H9 (cell line): ENCODE measurements at regions not wholly inside any gene's neighbourhood (a gene's known extent, or its start where the extent isn't known, plus 50 kb on each side); places are given as distances from the start of the nearest gene placed in this dataset.

Experiments
- DNase-seq: peaks from one replicate; pipeline ENCODE4 v3.0.0-alpha.2; 2017
- H2AFZ ChIP-seq: one replicate; pipeline ENCODE4 v1.6.1; 2013; ENCODE audit warnings: mild to moderate bottlenecking, low read length, control low read depth, moderate library complexity
- H2AK5ac ChIP-seq: 2 replicates; pipeline ENCODE4 v1.6.1; 2013; ENCODE audit warnings: low read length, control low read depth, mixed read lengths; ENCODE audit not compliant: insufficient read length
- H2BK120ac ChIP-seq: one replicate; pipeline ENCODE4 v1.6.1; 2013; ENCODE audit warnings: low read depth, mild to moderate bottlenecking, low read length, control low read depth, inconsistent platforms; ENCODE audit not compliant: poor library complexity, severe bottlenecking
- H2BK12ac ChIP-seq: 2 replicates; pipeline ENCODE4 v1.6.1; 2013; ENCODE audit warnings: low read length, control low read depth, mixed read lengths, low read depth; ENCODE audit not compliant: insufficient read length
- H2BK15ac ChIP-seq: 2 replicates; pipeline ENCODE4 v1.6.1; 2013; ENCODE audit warnings: low read depth, low read length, control low read depth
- H2BK20ac ChIP-seq: one replicate; pipeline ENCODE4 v1.6.1; 2013; ENCODE audit warnings: low read depth, mild to moderate bottlenecking, low read length, control low read depth, inconsistent platforms; ENCODE audit not compliant: poor library complexity, severe bottlenecking
- H2BK5ac ChIP-seq: 2 replicates; pipeline ENCODE4 v1.6.1; 2013; ENCODE audit warnings: low read length, control low read depth, mixed read lengths; ENCODE audit not compliant: insufficient read length
- H3K14ac ChIP-seq: 2 replicates; pipeline ENCODE4 v1.6.1; 2013; ENCODE audit warnings: low read length, control low read depth; ENCODE audit not compliant: insufficient read depth
- H3K18ac ChIP-seq: 2 replicates; pipeline ENCODE4 v1.6.1; 2013; ENCODE audit warnings: low read depth, mild to moderate bottlenecking, mixed read lengths, low read length, control low read depth; ENCODE audit not compliant: insufficient read length
- H3K23ac ChIP-seq: 2 replicates; pipeline ENCODE4 v1.6.1; 2013; ENCODE audit warnings: low read length, control low read depth, mixed read lengths, low read depth; ENCODE audit not compliant: insufficient read length
- H3K23me2 ChIP-seq: 2 replicates; pipeline ENCODE4 v1.6.1; 2013; ENCODE audit warnings: low read depth, mild to moderate bottlenecking, mixed read lengths, low read length, control low read depth; ENCODE audit not compliant: insufficient read length, poor library complexity, severe bottlenecking
- H3K27ac ChIP-seq: 2 replicates; pipeline ENCODE4 v1.5.1; 2013; ENCODE audit warnings: low read length, control low read depth, mixed read lengths, low read depth; ENCODE audit not compliant: insufficient read length
- H3K27me3 ChIP-seq: 2 replicates; pipeline ENCODE4 v1.6.1; 2013; ENCODE audit warnings: low read length, control low read depth, inconsistent platforms; ENCODE audit not compliant: insufficient read depth
- H3K4ac ChIP-seq: 2 replicates; pipeline ENCODE4 v1.6.1; 2013; ENCODE audit warnings: low read depth, mild to moderate bottlenecking, control low read depth, inconsistent platforms, low read length, moderate library complexity
- H3K4me1 ChIP-seq: 2 replicates; pipeline ENCODE4 v1.6.1; 2013; ENCODE audit warnings: low read length, control low read depth, inconsistent platforms; ENCODE audit not compliant: insufficient read depth
- H3K4me2 ChIP-seq: 2 replicates; pipeline ENCODE4 v1.6.1; 2013; ENCODE audit warnings: low read length, control low read depth, mixed read lengths; ENCODE audit not compliant: insufficient read length, insufficient read depth
- H3K56ac ChIP-seq: 2 replicates; pipeline ENCODE4 v1.6.1; 2013; ENCODE audit warnings: low read depth, mild to moderate bottlenecking, mixed read lengths, low read length, control low read depth; ENCODE audit not compliant: insufficient read length
- H3K79me1 ChIP-seq: 2 replicates; pipeline ENCODE4 v1.6.1; 2013; ENCODE audit warnings: low read depth, mild to moderate bottlenecking, moderate library complexity, low read length, control low read depth, inconsistent platforms; ENCODE audit not compliant: insufficient read depth, poor library complexity, severe bottlenecking
- H3K79me2 ChIP-seq: 2 replicates; pipeline ENCODE4 v1.6.1; 2013; ENCODE audit warnings: low read length, control low read depth, inconsistent platforms; ENCODE audit not compliant: insufficient read depth
- H3K9ac ChIP-seq: 2 replicates; pipeline ENCODE4 v1.6.1; 2013; ENCODE audit warnings: low read length, control low read depth, mixed read lengths; ENCODE audit not compliant: insufficient read length; ENCODE audit errors: extremely low read depth
- H3K9me3 ChIP-seq: one replicate; pipeline ENCODE4 v1.6.1; 2013; ENCODE audit warnings: low read depth, low read length, inconsistent platforms; ENCODE audit not compliant: control insufficient read depth
- H3T11ph ChIP-seq: one replicate; pipeline ENCODE4 v1.6.1; 2013; ENCODE audit warnings: mild to moderate bottlenecking, low read length, control low read depth, inconsistent platforms
- H4K20me1 ChIP-seq: one replicate; pipeline ENCODE4 v1.6.1; 2013; ENCODE audit not compliant: control insufficient read depth, insufficient read length, insufficient read depth
- H4K5ac ChIP-seq: 2 replicates; pipeline ENCODE4 v1.6.1; 2013; ENCODE audit warnings: low read depth, mild to moderate bottlenecking, mixed read lengths, low read length, control low read depth; ENCODE audit not compliant: insufficient read length
- H4K8ac ChIP-seq: replicated peaks from 2 replicates; pipeline ENCODE4 v1.6.1; 2013; ENCODE audit warnings: low read length, control low read depth, mixed read lengths, low read depth; ENCODE audit not compliant: insufficient read length
- H4K91ac ChIP-seq: 2 replicates; pipeline ENCODE4 v1.6.1; 2013; ENCODE audit warnings: low read depth, mild to moderate bottlenecking, moderate library complexity, mixed read lengths, low read length, control low read depth; ENCODE audit not compliant: insufficient read length
- H3K27ac Mint-ChIP-seq, 3 experiments: 2 replicates in 2 of 3; 3 replicates in 1 of 3; pipeline ENCODE4 v1.8.0; 2020 to 2021; ENCODE audit warnings: mixed read lengths in 3 of 3, mild to moderate bottlenecking in 1 of 3, moderate library complexity in 1 of 3
- H3K27me3 Mint-ChIP-seq: 2 replicates; pipeline ENCODE4 v1.8.0; 2021; ENCODE audit warnings: low read depth, mild to moderate bottlenecking, moderate library complexity, mixed read lengths
- H3K36me3 Mint-ChIP-seq, 3 experiments: 2 replicates in 2 of 3; 3 replicates in 1 of 3; pipeline ENCODE4 v1.8.0; 2020 to 2021; ENCODE audit warnings: low read depth in 3 of 3, mixed read lengths in 3 of 3; ENCODE audit not compliant: insufficient read depth in 1 of 3
- H3K4me1 Mint-ChIP-seq, 2 experiments: 2 replicates each; pipeline ENCODE4 v1.8.0; 2020; ENCODE audit warnings: mixed read lengths in 2 of 2
- H3K4me3 Mint-ChIP-seq, 2 experiments: 2 replicates in 1 of 2; 3 replicates in 1 of 2; pipeline ENCODE4 v1.8.0; 2020 to 2021; ENCODE audit warnings: mild to moderate bottlenecking in 2 of 2, mixed read lengths in 2 of 2, moderate library complexity in 1 of 2
- H3K9me3 Mint-ChIP-seq, 2 experiments: 2 replicates in 1 of 2; 3 replicates in 1 of 2; pipeline ENCODE4 v1.8.0; 2020; ENCODE audit warnings: mild to moderate bottlenecking in 2 of 2, mixed read lengths in 2 of 2, moderate library complexity in 1 of 2
- WGBS: extraction: QIAGEN DNeasy Blood & Tissue Kit; methylation state at CpG from one replicate; pipeline ENCODE4 v1.1.7; 2013; ENCODE audit warnings: missing lambda C conversion rate, low lambda C conversion rate, mixed read lengths; ENCODE audit not compliant: insufficient read length; ENCODE audit errors: extremely low coverage; 5-methylcytosine and 5-hydroxymethylcytosine counted together
- TF ChIP-seq, protein P1 (sequence below): fragments of 200-600 bp; sonication (generic); conservative IDR thresholded peaks from 3 replicates; pipeline ENCODE4 v1.8.0; 2021; ENCODE audit warnings: antibody characterized with exemption, mild to moderate bottlenecking

DNA sequence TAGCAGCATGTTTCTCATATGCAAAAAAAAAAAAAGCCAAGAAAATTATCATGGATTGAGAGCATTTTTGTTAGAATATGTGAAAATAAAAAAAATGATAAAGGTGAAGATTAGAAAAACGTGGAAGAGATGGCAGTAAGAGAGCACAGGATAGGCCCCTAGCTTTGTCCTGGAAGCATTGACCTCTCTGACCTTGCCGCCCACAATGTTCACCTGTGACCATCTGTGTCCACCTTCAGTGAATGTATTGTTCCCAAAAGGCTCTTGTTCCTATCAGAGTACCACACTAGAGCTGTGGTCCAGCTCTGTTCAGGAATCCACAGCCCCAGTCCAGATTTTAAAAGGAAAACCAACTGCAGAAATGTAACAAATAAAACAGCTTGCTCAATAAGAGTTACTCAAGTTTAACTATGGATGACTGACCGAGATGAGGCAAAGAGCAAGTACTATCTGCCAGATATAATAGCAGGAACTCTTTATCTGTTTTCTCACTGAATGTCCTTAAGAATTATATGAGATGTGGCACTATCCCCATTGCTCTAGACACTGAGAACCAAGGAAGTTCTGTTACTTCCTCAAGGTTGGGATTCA, 287.7 kb upstream of the STXBP5 start:
- Histone ChIP-seq H2AFZ (no peak overlapping the region), H2BK120ac (no peak overlapping the region), H3K79me1 (no peaks in the 10 kb centered on the region), H3K23me2 (no peaks in the 10 kb centered on the region), H3K18ac (no peak overlapping the region), H3K56ac (no peak overlapping the region), H3K9ac (no peak overlapping the region), H3K4me2 (no peak overlapping the region), H3K9me3 (no peaks in the 10 kb centered on the region), H4K20me1 (no peaks in the 10 kb centered on the region), H3K14ac (no peak overlapping the region), H3K27me3 (no peaks in the 10 kb centered on the region), H2BK15ac (no peak overlapping the region), H2BK20ac (no peak overlapping the region), H3T11ph (no peak overlapping the region), H3K27ac (no peak overlapping the region), H4K5ac (no peak overlapping the region), H4K91ac (no peak overlapping the region), H2AK5ac (no peak overlapping the region), H2BK5ac (no peak overlapping the region), H3K23ac (no peak overlapping the region), H3K4ac (no peak overlapping the region), H3K79me2 (no peaks in the 10 kb centered on the region), H4K8ac (no peak overlapping the region), H3K4me1 (peaks cover 8% of the 10 kb centered on the region), H2BK12ac (no peak overlapping the region)
- Mint-ChIP-seq H3K9me3 (no peaks in the 10 kb centered on the region), H3K27me3 (no peaks in the 10 kb centered on the region), H3K4me3 (no peak overlapping the region), H3K36me3 (no peaks in the 10 kb centered on the region), H3K4me1 (peaks cover 13 to 21% of the 10 kb centered on the region in 2 experiments), H3K27ac (no peak overlapping the region)
- WGBS, result 100% methylated on average over 1 of the region's 3 CpGs
- DNase-seq, result no peak
- TF ChIP-seq, protein P1, sequence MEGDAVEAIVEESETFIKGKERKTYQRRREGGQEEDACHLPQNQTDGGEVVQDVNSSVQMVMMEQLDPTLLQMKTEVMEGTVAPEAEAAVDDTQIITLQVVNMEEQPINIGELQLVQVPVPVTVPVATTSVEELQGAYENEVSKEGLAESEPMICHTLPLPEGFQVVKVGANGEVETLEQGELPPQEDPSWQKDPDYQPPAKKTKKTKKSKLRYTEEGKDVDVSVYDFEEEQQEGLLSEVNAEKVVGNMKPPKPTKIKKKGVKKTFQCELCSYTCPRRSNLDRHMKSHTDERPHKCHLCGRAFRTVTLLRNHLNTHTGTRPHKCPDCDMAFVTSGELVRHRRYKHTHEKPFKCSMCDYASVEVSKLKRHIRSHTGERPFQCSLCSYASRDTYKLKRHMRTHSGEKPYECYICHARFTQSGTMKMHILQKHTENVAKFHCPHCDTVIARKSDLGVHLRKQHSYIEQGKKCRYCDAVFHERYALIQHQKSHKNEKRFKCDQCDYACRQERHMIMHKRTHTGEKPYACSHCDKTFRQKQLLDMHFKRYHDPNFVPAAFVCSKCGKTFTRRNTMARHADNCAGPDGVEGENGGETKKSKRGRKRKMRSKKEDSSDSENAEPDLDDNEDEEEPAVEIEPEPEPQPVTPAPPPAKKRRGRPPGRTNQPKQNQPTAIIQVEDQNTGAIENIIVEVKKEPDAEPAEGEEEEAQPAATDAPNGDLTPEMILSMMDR, result no peak
